ENCODE measurements at regions not wholly inside any gene's neighbourhood (a gene's known extent, or its start where the extent isn't known, plus 50 kb on each side); places are given as distances from the start of the nearest gene placed in this dataset.
A peak's percentile ranks its signal among the peaks of the same experiment; 100 is the strongest.

DNA sequence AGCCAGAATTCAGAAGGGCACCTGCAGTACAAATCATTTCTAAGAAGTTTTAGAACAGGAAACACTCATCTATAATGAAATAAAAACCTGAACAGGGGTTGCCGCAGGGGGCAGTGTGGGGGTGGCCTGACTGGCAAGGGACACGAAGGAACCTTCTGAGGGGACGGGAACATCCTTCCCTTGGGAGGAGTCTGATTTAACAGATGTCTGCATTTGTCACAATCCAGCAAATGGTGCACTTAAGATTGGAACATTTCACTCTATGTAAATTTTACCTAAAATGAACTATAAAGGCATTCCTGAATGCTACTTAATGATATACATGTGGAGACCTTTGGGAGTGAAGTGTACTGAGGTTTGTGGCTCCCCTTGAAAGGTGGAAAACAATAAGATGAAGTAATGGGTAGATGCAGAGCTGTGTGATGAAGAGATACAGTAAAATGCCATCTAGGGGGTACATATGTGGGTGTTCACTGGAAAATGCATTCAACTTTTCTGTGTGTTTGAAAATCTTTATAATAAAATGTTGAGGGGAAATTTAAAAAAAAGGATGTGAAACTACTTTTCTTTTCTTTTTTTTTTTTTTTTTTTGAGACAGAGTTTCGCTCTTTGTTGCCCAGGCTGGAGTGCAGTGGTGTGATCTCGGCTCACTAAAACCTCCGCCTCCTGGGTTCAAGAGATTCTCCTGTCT lies 89.5 kb downstream of the SNX5 start:
- Mint-ChIP-seq H3K27ac (ENCODE audit: low read depth) (no peak overlapping the region), H3K27me3 (peaks cover 42% of the 10 kb centered on the region), H3K9me3 (no peaks in the 10 kb centered on the region), H3K36me3 (ENCODE audit: insufficient read depth) (no peaks in the 10 kb centered on the region), H3K4me1 (peaks cover 11% of the 10 kb centered on the region), H3K4me3 (no peak overlapping the region)
- DNase-seq (ENCODE audit: low spot score in 2 of 2) (no peak), ATAC-seq (replicated peaks; ENCODE audit: extremely low read depth, poor library complexity, severe bottlenecking) (no peak)

DNA sequence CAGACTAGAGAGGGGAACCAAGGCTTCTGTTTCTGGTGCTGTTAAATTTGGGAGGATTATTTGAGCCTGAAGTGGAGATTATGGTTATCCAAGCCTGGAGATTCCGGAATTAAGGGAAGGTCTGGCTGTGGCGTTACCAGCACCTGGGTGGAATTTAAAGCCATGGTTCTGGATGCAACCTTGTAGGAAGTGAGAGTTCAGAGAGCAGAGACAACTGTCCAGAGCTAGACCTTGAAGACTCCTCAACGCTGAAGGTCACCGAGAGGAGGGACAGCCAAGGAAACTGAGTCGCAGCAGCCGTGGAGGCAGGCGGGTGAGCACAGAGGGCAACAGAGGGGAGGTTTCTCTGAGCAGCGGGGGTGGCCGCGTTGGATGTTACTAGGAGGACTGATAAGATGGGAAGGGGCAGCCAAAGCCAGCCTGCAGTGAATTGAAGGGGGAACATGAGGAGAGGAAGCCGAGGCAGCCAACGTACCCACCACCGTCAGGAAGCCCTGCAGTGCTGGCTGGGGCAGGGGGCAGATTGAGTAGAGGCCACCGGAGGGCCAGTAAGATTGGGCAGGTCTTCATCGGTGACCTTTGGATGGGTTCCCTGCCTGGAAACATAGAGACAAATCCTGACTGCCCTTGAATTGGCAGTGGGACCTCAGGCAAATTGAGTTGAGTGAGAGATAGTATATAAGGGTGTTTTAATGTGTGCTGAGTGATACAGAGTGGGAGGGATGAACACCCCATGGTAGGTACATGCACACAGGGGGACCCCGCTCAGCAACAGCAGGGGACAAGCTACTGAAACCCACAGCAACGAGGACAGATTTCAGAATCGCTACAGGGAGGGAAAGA lies 90.3 kb downstream of the SNX5 start:
- Mint-ChIP-seq H3K9me3 (no peaks in the 10 kb centered on the region), H3K27ac (ENCODE audit: low read depth) (peak overlapping the region; percentile 3), H3K36me3 (ENCODE audit: insufficient read depth) (no peaks in the 10 kb centered on the region), H3K4me3 (no peak overlapping the region), H3K27me3 (peaks cover 35% of the 10 kb centered on the region), H3K4me1 (peaks cover 11% of the 10 kb centered on the region)
- DNase-seq (ENCODE audit: low spot score in 2 of 2): no peak
- ATAC-seq (replicated peaks; ENCODE audit: extremely low read depth, poor library complexity, severe bottlenecking): no peak

DNA sequence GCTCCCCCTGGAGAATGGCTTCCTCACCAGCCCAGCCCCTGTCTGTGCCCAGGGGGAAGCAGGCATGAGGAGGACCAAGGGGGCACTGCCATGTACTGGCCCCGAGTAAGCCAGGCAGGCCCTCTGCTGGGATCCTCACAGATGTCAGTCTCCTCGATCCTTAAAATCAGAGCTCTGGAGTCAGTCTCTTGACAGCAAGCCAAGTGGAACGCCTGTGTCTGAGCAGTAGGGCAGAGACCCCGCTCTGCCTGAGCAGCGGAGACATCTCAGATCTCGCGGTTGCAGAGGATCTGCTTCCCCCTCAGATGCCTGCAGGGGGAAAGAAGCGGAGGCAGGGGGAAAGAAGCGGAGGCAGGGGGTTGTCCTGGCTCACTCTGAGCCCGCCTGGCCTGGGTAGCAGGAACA lies 92.6 kb downstream of the SNX5 start:
- DNase-seq (ENCODE audit: low spot score in 2 of 2): no peak
- ATAC-seq (replicated peaks; ENCODE audit: extremely low read depth, poor library complexity, severe bottlenecking): no peak
- no peak overlapping the region for H3K27ac Mint-ChIP-seq (ENCODE audit: low read depth)

GRCh38 chr20:17875106-17875980 lies 93.3 kb downstream of the SNX5 start:
- Mint-ChIP-seq H3K27ac (ENCODE audit: low read depth) (no peak overlapping the region), H3K27me3 (peaks cover 31% of the 10 kb centered on the region), H3K9me3 (no peaks in the 10 kb centered on the region), H3K4me1 (peaks cover 19% of the 10 kb centered on the region), H3K36me3 (ENCODE audit: insufficient read depth) (no peaks in the 10 kb centered on the region), H3K4me3 (no peak overlapping the region)
- ATAC-seq (replicated peaks; ENCODE audit: extremely low read depth, poor library complexity, severe bottlenecking) (no peak), DNase-seq (ENCODE audit: low spot score in 2 of 2) (no peak)

More for the DNA sequence above, 92.6 kb downstream of the SNX5 start:
- H3K4me3 Mint-ChIP-seq: no peak overlapping the region
- H3K27me3 Mint-ChIP-seq: peaks cover 31% of the 10 kb centered on the region
- no peaks in the 10 kb centered on the region for H3K36me3 Mint-ChIP-seq (ENCODE audit: insufficient read depth)
- no peaks in the 10 kb centered on the region for H3K9me3 Mint-ChIP-seq
- peaks cover 19% of the 10 kb centered on the region for H3K4me1 Mint-ChIP-seq

GRCh38 chr20:17874271-17875105 lies 94.1 kb downstream of the SNX5 start:
- H3K27ac Mint-ChIP-seq (ENCODE audit: low read depth): no peak overlapping the region
- no peak for DNase-seq (ENCODE audit: low spot score in 2 of 2)
- no peak for ATAC-seq (replicated peaks; ENCODE audit: extremely low read depth, poor library complexity, severe bottlenecking)
- no peaks in the 10 kb centered on the region for H3K36me3 Mint-ChIP-seq (ENCODE audit: insufficient read depth)
- H3K4me1 Mint-ChIP-seq: peaks cover 19% of the 10 kb centered on the region
- peaks cover 32% of the 10 kb centered on the region for H3K27me3 Mint-ChIP-seq
- no peaks in the 10 kb centered on the region for H3K9me3 Mint-ChIP-seq
- no peak overlapping the region for H3K4me3 Mint-ChIP-seq

DNA sequence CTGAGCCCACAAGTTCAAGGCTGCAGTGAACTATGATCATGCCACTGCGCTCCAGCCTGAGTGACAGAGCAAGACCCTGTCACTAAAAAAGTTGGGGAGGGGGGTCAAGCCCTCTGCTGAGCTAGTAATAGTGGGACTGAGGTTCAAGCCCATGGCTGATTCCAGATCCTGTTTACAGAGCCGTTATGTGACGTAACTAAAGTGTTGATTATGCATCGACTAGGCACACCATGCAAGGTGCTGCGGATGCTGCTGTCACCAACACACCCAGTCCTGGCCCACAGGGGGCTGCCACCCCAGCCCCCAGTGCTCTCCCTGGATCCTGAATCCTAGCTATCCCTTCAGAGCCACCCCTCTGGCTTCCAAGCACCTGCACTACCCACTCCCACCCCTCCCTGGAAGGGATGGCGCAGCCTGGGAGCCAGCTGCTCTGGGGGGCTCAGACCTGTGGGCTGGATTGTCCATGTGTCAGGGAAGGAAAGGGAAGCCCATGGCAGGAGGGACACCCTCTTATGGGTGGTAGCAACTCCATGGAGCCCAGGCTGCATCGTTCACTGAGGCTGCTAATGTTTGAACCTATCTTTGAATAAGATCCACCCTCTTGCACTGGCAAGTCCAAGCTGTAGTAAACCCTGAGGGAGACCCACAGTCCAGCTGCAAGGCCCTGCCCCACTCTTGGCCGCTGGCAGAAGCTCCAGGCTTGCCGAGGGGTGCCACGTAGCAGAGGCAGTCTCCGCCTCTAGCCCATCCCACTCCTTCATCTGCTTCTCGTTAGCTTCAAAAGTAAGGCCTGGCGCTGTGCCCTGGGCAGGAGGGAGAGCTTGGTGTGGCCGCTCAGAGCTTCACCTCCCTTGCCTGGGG lies 95.0 kb downstream of the SNX5 start:
- no peak for ATAC-seq (replicated peaks; ENCODE audit: extremely low read depth, poor library complexity, severe bottlenecking)

GRCh38 chr20:17872959-17873358 lies 95.6 kb downstream of the SNX5 start:
- no peak overlapping the region for H3K4me3 Mint-ChIP-seq
- H3K27me3 Mint-ChIP-seq: peaks cover 39% of the 10 kb centered on the region
- no peaks in the 10 kb centered on the region for H3K36me3 Mint-ChIP-seq (ENCODE audit: insufficient read depth)
- ATAC-seq (replicated peaks; ENCODE audit: extremely low read depth, poor library complexity, severe bottlenecking): no peak
- H3K4me1 Mint-ChIP-seq: peaks cover 8% of the 10 kb centered on the region
- DNase-seq (ENCODE audit: low spot score in 2 of 2): no peak
- no peak overlapping the region for H3K27ac Mint-ChIP-seq (ENCODE audit: low read depth)
- H3K9me3 Mint-ChIP-seq: no peaks in the 10 kb centered on the region

More for the DNA sequence above, 95.0 kb downstream of the SNX5 start:
- Mint-ChIP-seq H3K4me1 (peaks cover 15% of the 10 kb centered on the region), H3K36me3 (ENCODE audit: insufficient read depth) (no peaks in the 10 kb centered on the region), H3K9me3 (no peaks in the 10 kb centered on the region), H3K27ac (ENCODE audit: low read depth) (no peak overlapping the region), H3K4me3 (no peak overlapping the region), H3K27me3 (peaks cover 39% of the 10 kb centered on the region)
- DNase-seq (ENCODE audit: low spot score in 2 of 2): no peak

- Mint-ChIP-seq H3K4me1 (peaks cover 7% of the 10 kb centered on the region), H3K27me3 (peaks cover 39% of the 10 kb centered on the region), H3K9me3 (no peaks in the 10 kb centered on the region), H3K27ac (ENCODE audit: low read depth) (peak overlapping the region; percentile 32), H3K36me3 (ENCODE audit: insufficient read depth) (no peaks in the 10 kb centered on the region), H3K4me3 (no peak overlapping the region)
- ATAC-seq (replicated peaks; ENCODE audit: extremely low read depth, poor library complexity, severe bottlenecking): no peak
- DNase-seq (ENCODE audit: low spot score in 2 of 2): no peak
These were observed 96.2 kb downstream of the SNX5 start for GRCh38 chr20:17872434-17872833.

- Mint-ChIP-seq H3K27ac (ENCODE audit: low read depth) (peak overlapping the region; percentile 32), H3K4me1 (peaks cover 7% of the 10 kb centered on the region), H3K9me3 (no peaks in the 10 kb centered on the region), H3K4me3 (no peak overlapping the region), H3K27me3 (peaks cover 38% of the 10 kb centered on the region), H3K36me3 (ENCODE audit: insufficient read depth) (no peaks in the 10 kb centered on the region)
- ATAC-seq (replicated peaks; ENCODE audit: extremely low read depth, poor library complexity, severe bottlenecking): no peak
- no peak for DNase-seq (ENCODE audit: low spot score in 2 of 2)
These were observed 96.7 kb downstream of the SNX5 start for GRCh38 chr20:17871886-17872285.

DNA sequence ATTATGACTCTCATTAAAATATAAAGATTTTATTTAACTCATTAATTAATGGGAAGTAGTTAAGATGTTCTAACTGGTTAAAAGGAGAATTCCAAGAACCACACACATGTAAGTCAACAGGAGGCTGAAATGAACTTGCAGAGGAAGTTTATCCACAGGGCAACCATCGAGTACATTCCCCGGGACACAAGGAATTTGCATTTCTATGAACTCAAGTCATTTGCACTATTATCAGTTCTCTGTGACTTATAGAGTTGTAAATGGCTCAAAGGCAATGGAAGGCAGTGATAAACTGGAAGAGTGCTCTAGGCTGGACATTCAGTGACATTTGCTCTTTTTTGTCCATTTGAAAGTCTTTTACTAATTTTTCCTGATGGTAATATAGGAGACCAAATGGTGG lies 97.4 kb downstream of the SNX5 start:
- ATAC-seq (replicated peaks; ENCODE audit: extremely low read depth, poor library complexity, severe bottlenecking): no peak
- H3K27me3 Mint-ChIP-seq: peaks cover 34% of the 10 kb centered on the region

DNA sequence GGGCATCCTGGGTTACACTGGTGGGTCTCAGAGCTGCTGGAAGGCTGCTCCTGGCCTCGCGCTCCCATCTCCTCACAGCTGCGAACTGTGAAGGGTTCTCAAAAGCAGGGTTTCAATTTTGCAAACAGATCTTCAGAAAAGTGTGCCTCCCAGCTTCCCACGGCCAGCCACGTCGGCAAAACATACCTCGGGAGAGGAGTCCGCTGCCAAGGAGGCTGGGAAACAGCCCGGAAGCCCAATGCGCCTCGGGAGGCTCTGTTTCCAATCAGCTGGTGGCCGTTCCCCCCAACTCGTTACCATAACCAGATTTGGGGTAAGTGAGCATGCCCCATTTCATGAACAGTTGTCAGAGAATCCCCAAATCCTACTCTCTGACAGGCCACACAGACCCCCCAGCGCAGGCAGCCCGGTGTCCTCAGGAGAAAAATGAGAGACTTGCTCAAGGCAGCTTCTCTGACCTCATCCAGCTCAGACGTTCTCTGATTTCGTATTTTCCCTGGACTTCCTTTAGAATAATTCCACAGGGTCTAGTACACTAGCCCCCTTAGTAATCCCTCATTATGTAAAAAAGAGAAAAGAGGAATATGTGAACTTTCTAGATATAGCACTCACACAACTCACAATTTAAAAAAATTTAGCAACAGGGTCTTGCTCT lies 98.4 kb downstream of the SNX5 start:
- peaks cover 7% of the 10 kb centered on the region for H3K4me1 Mint-ChIP-seq
- ATAC-seq (replicated peaks; ENCODE audit: extremely low read depth, poor library complexity, severe bottlenecking): no peak

More for the DNA sequence above, 97.4 kb downstream of the SNX5 start:
- H3K9me3 Mint-ChIP-seq: no peaks in the 10 kb centered on the region
- no peak for DNase-seq (ENCODE audit: low spot score in 2 of 2)
- H3K4me1 Mint-ChIP-seq: peaks cover 7% of the 10 kb centered on the region
- H3K4me3 Mint-ChIP-seq: no peak overlapping the region
- H3K27ac Mint-ChIP-seq (ENCODE audit: low read depth): no peak overlapping the region
- H3K36me3 Mint-ChIP-seq (ENCODE audit: insufficient read depth): no peaks in the 10 kb centered on the region

More for the DNA sequence above, 98.4 kb downstream of the SNX5 start:
- Mint-ChIP-seq H3K36me3 (ENCODE audit: insufficient read depth) (no peaks in the 10 kb centered on the region), H3K4me3 (no peak overlapping the region), H3K27me3 (peaks cover 36% of the 10 kb centered on the region), H3K27ac (ENCODE audit: low read depth) (no peak overlapping the region), H3K9me3 (no peaks in the 10 kb centered on the region)
- DNase-seq (ENCODE audit: low spot score in 2 of 2): no peak
